IMR-90 (cell line): ENCODE measurements at regions not wholly inside any gene's neighbourhood (a gene's known extent, or its start where the extent isn't known, plus 50 kb on each side); places are given as distances from the start of the nearest gene placed in this dataset.

Source experiments
- ATAC-seq: fragments of 200-7000 bp; cut with Tn5 transposase; 2 replicates; pipeline ENCODE4 v1.9.1; 2020; ENCODE audit warnings: low read depth, mild to moderate bottlenecking, moderate library complexity
- BruUV-seq: library from RNA; stranded (reverse); fragments of 400-500 nt; replicated peaks from 2 replicates; lab custom pipeline; 2021; lab: Mats Ljungman, UMichigan
- CTCF ChIA-PET: fragments of 300-600 bp; formaldehyde crosslinking; extraction: SDS; loops from one replicate; lab custom pipeline; 2021; ENCODE audit warnings: antibody characterized with exemption; lab: Yijun Ruan, JAX
- POLR2A ChIA-PET: fragments of 300-600 bp; sonication (Branson Sonifier 250); formaldehyde crosslinking; loops from one replicate; lab custom pipeline; 2022; ENCODE audit warnings: antibody characterized with exemption; ENCODE audit not compliant: unreplicated experiment; lab: Charles Lee
- DNase-seq: peaks from one replicate; pipeline ENCODE4 v3.0.0; 2013
- H2AFZ ChIP-seq: replicated peaks from 2 replicates; pipeline ENCODE3; 2013; ENCODE audit warnings: low read length, mild to moderate bottlenecking; ENCODE audit not compliant: poor library complexity
- H2AK5ac ChIP-seq: 2 replicates; pipeline ENCODE4 v1.6.1; 2013; ENCODE audit warnings: low read depth, low read length, inconsistent platforms
- H2AK9ac ChIP-seq: replicated peaks from 2 replicates; pipeline ENCODE3; 2013; ENCODE audit warnings: mild to moderate bottlenecking, low read depth, low read length, moderate library complexity; ENCODE audit not compliant: poor library complexity
- H2BK120ac ChIP-seq: 2 replicates; pipeline ENCODE4 v1.6.1; 2013; ENCODE audit warnings: low read depth, low read length, inconsistent platforms
- H2BK15ac ChIP-seq: 3 replicates; pipeline ENCODE4 v1.6.1; 2013; ENCODE audit warnings: low read depth, low read length, inconsistent platforms
- H2BK20ac ChIP-seq: 2 replicates; pipeline ENCODE4 v1.6.1; 2013; ENCODE audit warnings: low read depth, mild to moderate bottlenecking, inconsistent platforms, low read length, moderate library complexity
- H2BK5ac ChIP-seq: 2 replicates; pipeline ENCODE4 v1.6.1; 2013; ENCODE audit warnings: mild to moderate bottlenecking, low read depth, low read length, inconsistent platforms; ENCODE audit not compliant: poor library complexity, severe bottlenecking
- H3K14ac ChIP-seq: replicated peaks from 2 replicates; pipeline ENCODE4 v1.6.1; 2013; ENCODE audit warnings: low read depth, low read length, inconsistent platforms
- H3K18ac ChIP-seq: 2 replicates; pipeline ENCODE4 v1.6.1; 2013; ENCODE audit warnings: low read depth, low read length, control low read depth
- H3K23ac ChIP-seq: 2 replicates; pipeline ENCODE4 v1.6.1; 2013; ENCODE audit warnings: low read depth, low read length, inconsistent platforms
- H3K27ac ChIP-seq: 2 replicates; pipeline ENCODE4 v1.5.1; 2013; ENCODE audit warnings: mild to moderate bottlenecking, control low read depth, low read length; ENCODE audit not compliant: insufficient read depth
- H3K27me3 ChIP-seq: 2 replicates; pipeline ENCODE4 v1.6.1; 2013; ENCODE audit warnings: low read length; ENCODE audit not compliant: control insufficient read depth, insufficient read depth
- H3K36me3 ChIP-seq: 2 replicates; pipeline ENCODE4 v1.6.1; 2013; ENCODE audit warnings: low read length, mixed read lengths; ENCODE audit not compliant: control insufficient read depth, insufficient read depth
- H3K4ac ChIP-seq: 2 replicates; pipeline ENCODE4 v1.6.1; 2013; ENCODE audit warnings: low read depth, low read length, inconsistent platforms
- H3K4me1 ChIP-seq: 2 replicates; pipeline ENCODE4 v1.6.1; 2013; ENCODE audit warnings: low read length, mixed read lengths; ENCODE audit not compliant: control insufficient read depth, insufficient read depth
- H3K4me2 ChIP-seq: 2 replicates; pipeline ENCODE4 v1.6.1; 2013; ENCODE audit warnings: low read depth, mild to moderate bottlenecking, control low read depth, low read length, moderate library complexity
- H3K4me3 ChIP-seq: 2 replicates; pipeline ENCODE4 v1.5.1; 2013; ENCODE audit warnings: low read depth, mild to moderate bottlenecking, control low read depth, low read length, moderate library complexity; ENCODE audit not compliant: insufficient read depth
- H3K56ac ChIP-seq: 2 replicates; pipeline ENCODE4 v1.6.1; 2013; ENCODE audit warnings: low read length, inconsistent platforms; ENCODE audit not compliant: insufficient read depth; ENCODE audit errors: extremely low read depth
- H3K79me1 ChIP-seq, 2 experiments: 2 replicates each; pipeline ENCODE4 v1.6.1; 2013; ENCODE audit warnings: low read length in 2 of 2, inconsistent platforms in 1 of 2, low read depth in 1 of 2
- H3K9ac ChIP-seq: 2 replicates; pipeline ENCODE4 v1.6.1; 2013; ENCODE audit warnings: low read depth, low read length, control low read depth
- H3K9me1 ChIP-seq: 2 replicates; pipeline ENCODE4 v1.6.1; 2013; ENCODE audit warnings: low read length, inconsistent platforms; ENCODE audit not compliant: insufficient read depth
- H3K9me3 ChIP-seq: 2 replicates; pipeline ENCODE4 v1.6.1; 2013; ENCODE audit warnings: low read length; ENCODE audit not compliant: control insufficient read depth, insufficient read depth
- H4K20me1 ChIP-seq: 2 replicates; pipeline ENCODE4 v1.6.1; 2013; ENCODE audit warnings: low read length, inconsistent platforms; ENCODE audit not compliant: insufficient read depth
- H4K5ac ChIP-seq: 2 replicates; pipeline ENCODE4 v1.6.1; 2013; ENCODE audit warnings: mild to moderate bottlenecking, low read depth, low read length, control low read depth
- H4K8ac ChIP-seq, 2 experiments: 2 replicates each; pipeline ENCODE4 v1.6.1; 2013; ENCODE audit warnings: low read depth in 2 of 2, low read length in 2 of 2, control low read depth in 1 of 2, inconsistent platforms in 1 of 2
- H4K91ac ChIP-seq: 2 replicates; pipeline ENCODE4 v1.6.1; 2013; ENCODE audit warnings: low read depth, low read length, inconsistent platforms; ENCODE audit not compliant: insufficient read depth
- BHLHE40 ChIP-seq: fragments of 150-350 bp; IDR thresholded peaks from 2 replicates; pipeline ENCODE4 v1.6.1; 2016; ENCODE audit warnings: mild to moderate bottlenecking, low read depth, low read length
- CEBPB ChIP-seq: IDR thresholded peaks from 2 replicates; pipeline ENCODE4 v1.6.1; 2012; ENCODE audit warnings: low read depth, low read length, improper control_type of control experiment
- CHD1 ChIP-seq: IDR thresholded peaks from 2 replicates; pipeline ENCODE4 v1.6.1; 2012; ENCODE audit warnings: low read depth, low read length, improper control_type of control experiment
- FOS ChIP-seq: fragments of 150-350 bp; IDR thresholded peaks from 2 replicates; pipeline ENCODE4 v1.6.1; 2016; ENCODE audit warnings: low read depth, low read length
- RCOR1 ChIP-seq: IDR thresholded peaks from 2 replicates; pipeline ENCODE4 v1.6.1; 2012; ENCODE audit warnings: mild to moderate bottlenecking, low read length, improper control_type of control experiment; ENCODE audit not compliant: insufficient replicate concordance
- SMC3 ChIP-seq: fragments of 150-350 bp; IDR thresholded peaks from 2 replicates; pipeline ENCODE4 v1.6.1; 2016; ENCODE audit warnings: low read depth, mild to moderate bottlenecking, antibody characterized with exemption, low read length, moderate library complexity
- WGBS, 2 experiments: methylation state at CpG; one replicate each; pipeline versions ENCODE4 v1.1.5 to v1.1.7; 2013; ENCODE audit warnings: missing lambda C conversion rate in 2 of 2; ENCODE audit not compliant: insufficient read length in 1 of 2; ENCODE audit errors: extremely low coverage in 2 of 2; 5-methylcytosine and 5-hydroxymethylcytosine counted together
- dilution Hi-C: fragments of 300-500 bp; cut with HindIII; formaldehyde crosslinking; loops from one replicate; pipeline ENCODE4 v1.14.3; 2018; ENCODE audit warnings: low sequenced_read_pairs; ENCODE audit not compliant: unreplicated experiment
- in situ Hi-C: fragments of 300-500 bp; cut with MboI; formaldehyde crosslinking; loops from 3 replicates; pipeline ENCODE4 v1.14.3; 2019; ENCODE audit warnings: low sequenced_read_pairs, inconsistent platforms, mixed read lengths
- intact Hi-C: fragments of 100-400 bp; cut with micrococcal nuclease; formaldehyde crosslinking; loops from 2 replicates; pipeline ENCODE4 v1.10.0; 2022

- Histone ChIP-seq H3K9ac (no peak overlapping the region), H3K4ac (no peak overlapping the region), H2BK120ac (no peak overlapping the region), H2AK9ac (no peak overlapping the region), H3K27ac (no peak overlapping the region), H3K9me1 (no peaks in the 10 kb centered on the region), H4K20me1 (no peaks in the 10 kb centered on the region), H3K9me3 (no peaks in the 10 kb centered on the region), H3K23ac (no peak overlapping the region), H3K27me3 (no peaks in the 10 kb centered on the region), H3K56ac (no peak overlapping the region), H2BK15ac (no peak overlapping the region), H3K4me1 (no peaks in the 10 kb centered on the region), H2AK5ac (no peak overlapping the region), H3K18ac (no peak overlapping the region), H4K91ac (no peak overlapping the region), H2BK20ac (no peak overlapping the region), H3K4me3 (no peak overlapping the region), H2BK5ac (no peak overlapping the region), H4K8ac (no peak overlapping the region), H2AFZ (no peak overlapping the region), H3K36me3 (no peaks in the 10 kb centered on the region), H3K79me1 (no peaks in the 10 kb centered on the region), H3K14ac (no peak overlapping the region), H3K4me2 (no peak overlapping the region), H4K5ac (no peak overlapping the region)
- TF ChIP-seq FOS (no peak), SMC3 (no peak), CHD1 (no peak), CEBPB (no peak), RCOR1 (no peak), BHLHE40 (no peak)
- BruUV-seq, result no TSS peak
- in situ Hi-C loops (no loop called here), intact Hi-C loops (no loop called here), dilution Hi-C loops (no loop called here)
- no CpG with 5 or more reads among the region's 4 CpGs for WGBS, 2 experiments
- ATAC-seq (no peak), DNase-seq (no peak)
- POLR2A ChIA-PET, result no interaction called here
- CTCF ChIA-PET, result no interaction called here
Measured at GRCh38 chr1:119219711-119220110, 79.3 kb upstream of the WARS2 start.
